HG03442 (cell line): ENCODE measurements at regions not wholly inside any gene's neighbourhood (a gene's known extent, or its start where the extent isn't known, plus 50 kb on each side); places are given as distances from the start of the nearest gene placed in this dataset.
"Not testable (repeated sequence)": the region's sequence is repeated elsewhere in the genome, so short reads cannot be mapped to it uniquely, and the experiment has no call there.

Experiments used
- ATAC-seq: cut with Tn5 transposase; IDR thresholded peaks from one replicate; pipeline ENCODE4 v1.9.1; 2021; ENCODE audit warnings: mild to moderate bottlenecking, moderate library complexity; ENCODE audit not compliant: unreplicated experiment

GRCh38 chr6:8875986-8876385 lies 440.6 kb upstream of the SLC35B3 start:
- no peak for ATAC-seq

DNA sequence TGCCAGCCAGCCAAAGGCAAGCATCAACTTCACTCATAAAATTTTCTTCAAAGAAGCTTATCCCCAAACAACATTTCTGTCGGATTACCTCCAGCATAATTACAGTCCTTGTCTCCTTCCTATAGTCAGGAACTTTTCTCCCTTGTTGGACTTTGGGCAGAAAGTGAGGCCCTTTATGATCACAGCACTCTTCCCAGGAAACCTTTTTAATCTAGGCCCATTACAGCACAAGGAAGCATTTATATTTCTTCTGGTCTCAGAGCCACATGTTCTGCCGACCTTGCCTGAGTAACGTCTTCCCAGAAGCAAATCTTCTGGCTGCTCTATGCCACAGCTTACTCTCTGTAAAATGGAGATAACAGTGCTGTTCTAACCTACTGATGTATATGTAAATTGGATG lies 437.2 kb upstream of the SLC35B3 start:
- no peak for ATAC-seq

GRCh38 chr6:8865451-8865850 lies 430.1 kb upstream of the SLC35B3 start:
- no peak for ATAC-seq

GRCh38 chr6:8860671-8861070 lies 425.3 kb upstream of the SLC35B3 start:
- ATAC-seq = no peak

- no peak for ATAC-seq
Observed at GRCh38 chr6:8859501-8859900, 424.2 kb upstream of the SLC35B3 start.

DNA sequence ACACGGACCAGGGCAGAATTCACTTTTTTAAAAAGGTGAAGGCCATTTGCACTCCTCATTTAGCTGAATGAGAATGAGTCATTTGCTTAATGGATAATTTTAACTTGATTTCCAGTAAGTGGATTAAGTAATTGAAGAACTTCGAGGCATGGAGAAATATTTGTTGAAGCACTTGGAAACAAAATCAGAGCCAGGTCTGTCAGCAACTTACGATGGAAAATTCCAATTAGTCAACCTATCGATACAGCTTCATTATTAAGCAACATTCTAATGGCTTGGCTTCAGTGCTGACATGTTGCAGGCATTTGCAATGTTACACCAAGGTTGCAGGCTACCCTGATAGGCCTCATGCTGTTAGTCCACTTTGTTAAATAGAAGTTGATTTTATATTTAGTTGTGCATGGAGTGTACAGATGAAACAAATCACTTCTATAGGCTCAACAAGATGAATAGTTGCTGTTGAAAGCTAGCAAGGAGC lies 423.5 kb upstream of the SLC35B3 start:
- no peak for ATAC-seq

- ATAC-seq = no peak
Observed at GRCh38 chr6:8857160-8857559, 421.8 kb upstream of the SLC35B3 start.

- ATAC-seq = no peak
Observed at GRCh38 chr6:8855411-8855810, 420.1 kb upstream of the SLC35B3 start.

GRCh38 chr6:8852332-8852731 lies 417.0 kb upstream of the SLC35B3 start:
- no peak for ATAC-seq

DNA sequence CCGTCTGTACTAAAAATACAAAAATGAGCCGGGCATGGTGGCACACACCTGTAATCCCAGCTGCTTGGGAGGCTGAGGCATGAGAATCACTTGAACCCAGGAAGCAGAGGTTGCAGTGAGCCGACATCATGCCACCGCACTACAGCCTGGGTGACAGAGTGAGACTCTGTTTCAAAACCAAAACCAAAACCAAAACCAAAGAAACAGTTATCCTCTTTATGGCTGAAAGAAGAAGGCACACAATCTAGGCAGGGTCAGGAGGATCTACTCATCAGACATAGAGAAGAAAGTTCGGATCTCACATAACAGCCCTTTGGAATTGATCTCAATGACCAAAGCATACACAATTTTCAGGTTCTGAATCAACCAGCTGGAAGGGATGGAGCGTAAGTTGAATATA lies 411.3 kb upstream of the SLC35B3 start:
- ATAC-seq = not testable (repeated sequence)

DNA sequence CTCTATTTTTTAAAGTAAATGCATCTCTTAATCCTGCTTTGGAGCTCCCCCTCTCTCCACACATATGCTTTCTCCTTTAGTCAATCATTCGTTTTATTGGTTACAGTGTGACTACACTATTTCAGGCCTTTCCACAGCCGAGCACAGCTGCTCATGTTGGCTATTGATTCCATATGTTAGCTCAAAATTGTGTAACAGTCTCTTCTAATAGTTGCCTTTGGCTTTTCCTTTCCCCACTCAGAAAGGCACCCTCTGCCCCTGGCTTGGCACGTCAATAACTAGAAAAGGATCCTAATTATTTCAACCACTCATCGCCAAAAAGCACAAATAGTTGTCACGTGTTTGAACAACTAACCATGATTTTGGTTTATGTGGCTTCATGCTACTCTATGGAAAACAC lies 410.3 kb upstream of the SLC35B3 start:
- no peak for ATAC-seq

- ATAC-seq = no peak
Observed at GRCh38 chr6:8844968-8845367, 409.6 kb upstream of the SLC35B3 start.

GRCh38 chr6:8839626-8840025 lies 404.3 kb upstream of the SLC35B3 start:
- ATAC-seq = no peak

- no peak for ATAC-seq
Observed at GRCh38 chr6:8837343-8837742, 402.0 kb upstream of the SLC35B3 start.

GRCh38 chr6:8832695-8833094 lies 397.4 kb upstream of the SLC35B3 start:
- ATAC-seq = not testable (repeated sequence)

DNA sequence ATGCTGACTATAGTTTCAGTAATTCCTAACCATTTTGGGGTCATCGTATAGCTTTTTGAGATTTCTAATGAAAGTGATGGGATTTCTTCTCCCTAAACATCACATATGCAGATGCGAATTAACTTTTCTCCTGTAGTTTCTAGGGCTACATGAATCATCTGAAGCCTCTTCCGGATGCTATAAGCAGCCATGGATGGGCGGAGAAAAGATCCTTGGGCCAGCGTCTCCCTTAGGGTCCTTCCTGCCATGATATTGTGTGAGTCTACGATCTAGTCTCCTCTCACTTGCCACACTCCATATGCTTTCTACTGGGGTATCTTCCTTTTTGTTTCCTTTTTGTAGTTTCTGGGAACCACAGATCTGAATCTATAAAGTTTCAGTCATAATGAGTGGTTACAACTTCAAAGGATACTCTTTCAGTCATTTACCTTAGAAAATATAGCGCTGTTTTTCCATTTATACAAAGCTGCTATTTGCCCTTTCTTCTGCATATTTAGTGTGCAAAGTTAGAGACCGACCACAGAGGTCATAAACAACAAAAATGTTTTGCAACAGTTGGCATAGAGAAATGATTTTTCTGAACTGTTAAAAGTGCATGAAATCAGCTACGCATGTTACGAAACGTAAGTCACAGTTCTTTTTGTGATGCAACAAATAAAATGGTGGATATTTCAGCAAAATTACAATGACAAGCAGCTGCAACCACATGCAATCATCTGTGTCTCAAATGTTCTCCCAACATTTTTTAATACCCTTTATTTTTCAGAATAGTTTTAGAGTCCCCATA lies 396.2 kb upstream of the SLC35B3 start:
- ATAC-seq = no peak

DNA sequence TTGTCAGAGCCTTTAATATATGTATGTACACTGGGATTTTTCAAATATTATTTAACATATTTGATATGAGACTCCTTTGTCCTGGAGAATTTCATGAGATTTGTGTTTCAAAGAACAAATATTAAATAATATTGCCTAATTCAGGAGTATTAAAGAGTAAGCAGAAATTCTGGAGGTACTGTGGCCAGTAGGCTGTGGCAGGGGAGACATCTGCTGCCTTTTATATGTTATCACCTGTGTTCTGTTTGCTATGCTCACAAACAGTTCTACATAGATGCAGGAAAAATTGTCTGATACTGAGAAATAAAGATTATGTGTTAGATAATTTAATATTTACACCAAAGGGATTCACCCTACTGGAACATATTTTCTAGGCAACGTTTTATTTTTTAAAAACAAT lies 395.4 kb upstream of the SLC35B3 start:
- ATAC-seq = no peak

DNA sequence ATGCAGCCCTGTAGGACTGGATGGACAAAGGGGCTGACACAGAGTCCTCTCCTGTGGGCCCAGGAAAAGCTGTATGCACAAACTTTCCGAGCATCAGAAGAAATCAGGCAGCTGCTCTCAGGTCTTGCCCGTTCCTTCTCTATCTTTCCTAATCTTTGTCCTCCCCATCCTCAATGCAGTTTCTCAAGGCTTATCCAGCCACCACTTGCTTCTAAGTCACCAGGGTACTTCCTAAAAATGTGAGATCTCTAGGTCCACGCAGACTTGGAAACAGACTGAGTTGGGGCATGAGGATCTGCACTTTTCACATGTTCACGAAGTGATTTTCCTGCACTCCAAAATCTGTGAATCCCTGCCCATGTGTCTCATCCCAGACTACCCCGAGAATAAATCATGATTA lies 394.5 kb upstream of the SLC35B3 start:
- no peak for ATAC-seq

DNA sequence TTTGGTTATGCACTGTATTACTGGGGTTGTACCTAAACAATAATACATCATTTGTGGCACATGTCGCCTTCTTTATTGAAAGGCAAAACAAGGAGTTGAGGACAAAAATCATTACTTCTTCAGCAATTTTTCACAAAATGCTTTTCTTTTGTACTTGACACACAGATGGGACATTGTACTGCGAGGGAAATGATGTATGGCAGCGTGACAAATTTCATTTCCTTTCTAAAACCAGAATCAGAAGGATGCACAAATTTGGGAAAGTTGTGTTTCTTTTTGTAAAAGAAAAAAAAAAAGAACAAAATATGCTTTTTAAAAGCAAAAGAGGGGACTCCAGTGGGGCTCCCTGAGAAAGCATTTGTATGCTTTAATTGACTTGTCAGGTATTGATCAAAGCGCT lies 394.0 kb upstream of the SLC35B3 start:
- ATAC-seq = no peak

DNA sequence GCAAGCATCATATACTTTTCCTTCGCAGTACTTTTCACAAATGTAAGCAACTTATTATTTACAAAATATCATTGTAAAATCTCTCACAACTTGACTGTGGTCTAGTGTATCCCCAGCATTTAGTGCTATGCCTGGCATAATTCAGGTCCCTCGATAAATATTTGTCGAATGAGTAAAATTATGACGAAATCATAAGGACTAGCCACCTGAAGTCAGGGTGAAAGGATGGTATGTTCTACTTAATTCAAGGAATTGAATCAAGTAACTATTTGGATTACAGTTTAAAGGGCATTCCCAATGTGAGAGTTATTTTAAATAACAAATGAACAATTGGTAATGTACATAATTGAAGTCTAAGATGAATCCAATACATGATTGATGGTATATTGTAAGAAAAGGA lies 393.0 kb upstream of the SLC35B3 start:
- no peak for ATAC-seq

DNA sequence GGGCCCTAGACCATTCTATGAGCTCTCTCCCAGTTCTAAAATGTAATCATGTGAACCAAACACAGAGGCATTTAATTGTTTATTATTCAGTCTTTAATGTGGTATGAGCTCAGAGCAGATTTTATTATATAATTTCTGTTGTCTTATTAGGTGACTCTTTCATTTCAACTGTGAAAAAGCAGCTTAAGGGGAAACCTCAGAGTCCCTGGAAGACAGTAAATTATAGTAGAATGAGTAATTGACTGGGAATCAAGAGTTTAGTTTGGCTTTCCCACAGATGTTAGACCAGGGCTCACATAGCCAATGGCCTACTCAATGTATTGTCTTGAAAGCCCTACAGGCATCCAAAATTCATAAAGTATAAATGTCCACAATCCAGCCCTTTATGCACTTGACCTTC lies 390.4 kb upstream of the SLC35B3 start:
- no peak for ATAC-seq

- no peak for ATAC-seq
Observed at GRCh38 chr6:8821981-8822381, 386.6 kb upstream of the SLC35B3 start.

- ATAC-seq = no peak
Observed at GRCh38 chr6:8820313-8820712, 385.0 kb upstream of the SLC35B3 start.
